ENCODE measurements at regions not wholly inside any gene's neighbourhood (a gene's known extent, or its start where the extent isn't known, plus 50 kb on each side); places are given as distances from the start of the nearest gene placed in this dataset.

- Histone ChIP-seq H3K4me3 (ENCODE audit: low read depth, low read length, poor library complexity, severe bottlenecking) (no peak overlapping the region), H4K20me1 (ENCODE audit: insufficient read depth, low read length) (no peaks in the 10 kb centered on the region), H3K36me3 (ENCODE audit: insufficient read depth, low read length) (no peaks in the 10 kb centered on the region), H3K9me3 (ENCODE audit: low read length) (no peaks in the 10 kb centered on the region), H3K79me2 (ENCODE audit: insufficient read depth, low read depth, low read length) (no peaks in the 10 kb centered on the region), H3K27ac (ENCODE audit: low read depth, low read length, poor library complexity, severe bottlenecking) (no peak overlapping the region), H3K4me1 (ENCODE audit: insufficient read depth, low read length, poor library complexity, severe bottlenecking) (no peaks in the 10 kb centered on the region), H3K9me2 (ENCODE audit: insufficient read depth, low read length) (no peaks in the 10 kb centered on the region), H3K4me2 (ENCODE audit: low read length) (no peak overlapping the region), H2AFZ (ENCODE audit: low read length) (no peak overlapping the region)
- no TSS peak for BruUV-seq (replicated peaks)
- POLR2A ChIA-PET = no interaction called here
- intact Hi-C loops (cut with micrococcal nuclease; ENCODE audit: unreplicated experiment) = no loop called here
- CTCF ChIA-PET (ENCODE audit: unreplicated experiment) = no interaction called here
- no peak for DNase-seq (ENCODE audit: low spot score)
- TF ChIP-seq, protein P1, sequence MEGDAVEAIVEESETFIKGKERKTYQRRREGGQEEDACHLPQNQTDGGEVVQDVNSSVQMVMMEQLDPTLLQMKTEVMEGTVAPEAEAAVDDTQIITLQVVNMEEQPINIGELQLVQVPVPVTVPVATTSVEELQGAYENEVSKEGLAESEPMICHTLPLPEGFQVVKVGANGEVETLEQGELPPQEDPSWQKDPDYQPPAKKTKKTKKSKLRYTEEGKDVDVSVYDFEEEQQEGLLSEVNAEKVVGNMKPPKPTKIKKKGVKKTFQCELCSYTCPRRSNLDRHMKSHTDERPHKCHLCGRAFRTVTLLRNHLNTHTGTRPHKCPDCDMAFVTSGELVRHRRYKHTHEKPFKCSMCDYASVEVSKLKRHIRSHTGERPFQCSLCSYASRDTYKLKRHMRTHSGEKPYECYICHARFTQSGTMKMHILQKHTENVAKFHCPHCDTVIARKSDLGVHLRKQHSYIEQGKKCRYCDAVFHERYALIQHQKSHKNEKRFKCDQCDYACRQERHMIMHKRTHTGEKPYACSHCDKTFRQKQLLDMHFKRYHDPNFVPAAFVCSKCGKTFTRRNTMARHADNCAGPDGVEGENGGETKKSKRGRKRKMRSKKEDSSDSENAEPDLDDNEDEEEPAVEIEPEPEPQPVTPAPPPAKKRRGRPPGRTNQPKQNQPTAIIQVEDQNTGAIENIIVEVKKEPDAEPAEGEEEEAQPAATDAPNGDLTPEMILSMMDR (conservative IDR thresholded peaks at IDR 0.05; ENCODE audit: low read length) = 0 out of 2 replicates have a peak, but pooled peaks have one; percentile 23
- no peak for TF ChIP-seq EZH2phosphoT487 (IDR thresholded peaks at IDR 0.05; ENCODE audit: borderline replicate concordance, low read depth, low read length)
Observed at GRCh38 chr3:24582431-24583403, 88.1 kb upstream of the THRB start.

- TF ChIP-seq, protein P1 (conservative IDR thresholded peaks at IDR 0.05; ENCODE audit: low read length) = no peak
- TF ChIP-seq EZH2phosphoT487 (IDR thresholded peaks at IDR 0.05; ENCODE audit: borderline replicate concordance, low read depth, low read length) = no peak
- no peaks in the 10 kb centered on the region for H3K9me3 ChIP-seq (ENCODE audit: low read length)
- H3K9me2 ChIP-seq (ENCODE audit: insufficient read depth, low read length) = no peaks in the 10 kb centered on the region
Observed at GRCh38 chr3:24586920-24587319, 92.3 kb upstream of the THRB start.

More at GRCh38 chr3:24586920-24587319, 92.3 kb upstream of the THRB start:
- ChIA-PET CTCF (ENCODE audit: unreplicated experiment) (no interaction called here), POLR2A (interaction anchor here (0.6 to 0.7 kb wide), 2 partner anchors 50 to 737 kb away, joined by 3 read pairs; no protein-coding TSS in a partner anchor)
- Histone ChIP-seq H2AFZ (ENCODE audit: low read length) (no peak overlapping the region), H4K20me1 (ENCODE audit: insufficient read depth, low read length) (no peaks in the 10 kb centered on the region), H3K4me2 (ENCODE audit: low read length) (no peak overlapping the region), H3K4me1 (ENCODE audit: insufficient read depth, low read length, poor library complexity, severe bottlenecking) (no peaks in the 10 kb centered on the region), H3K27ac (ENCODE audit: low read depth, low read length, poor library complexity, severe bottlenecking) (no peak overlapping the region), H3K36me3 (ENCODE audit: insufficient read depth, low read length) (no peaks in the 10 kb centered on the region), H3K4me3 (ENCODE audit: low read depth, low read length, poor library complexity, severe bottlenecking) (no peak overlapping the region), H3K79me2 (ENCODE audit: insufficient read depth, low read depth, low read length) (no peaks in the 10 kb centered on the region)
- intact Hi-C loops (cut with micrococcal nuclease; ENCODE audit: unreplicated experiment) = no loop called here
- DNase-seq (ENCODE audit: low spot score) = no peak
- BruUV-seq (replicated peaks) = no TSS peak

Measured in OCI-LY7 (cell line).